GM12891 (cell line): ENCODE measurements at regions not wholly inside any gene's neighbourhood (a gene's known extent, or its start where the extent isn't known, plus 50 kb on each side); places are given as distances from the start of the nearest gene placed in this dataset.

Source experiments
- PAX5 ChIP-seq: IDR thresholded peaks from 2 replicates; pipeline ENCODE4 v1.6.1; 2011; ENCODE audit warnings: low read length, moderate library complexity, mild to moderate bottlenecking; ENCODE audit not compliant: insufficient read depth, severe bottlenecking
- POLR2A ChIP-seq: IDR thresholded peaks from 2 replicates; pipeline ENCODE4 v1.6.1; 2011; ENCODE audit warnings: low read depth, low read length, control low read depth
- POLR2AphosphoS5 ChIP-seq: IDR thresholded peaks from 2 replicates; pipeline ENCODE4 v1.6.1; 2011; ENCODE audit warnings: low read depth, low read length, control low read depth
- SPI1 ChIP-seq: IDR thresholded peaks from 2 replicates; pipeline ENCODE4 v1.6.1; 2011; ENCODE audit warnings: low read depth, low read length, control low read depth
- TAF1 ChIP-seq: IDR thresholded peaks from 2 replicates; pipeline ENCODE4 v1.6.1; 2011; ENCODE audit warnings: low read depth, low read length, control low read depth

- TF ChIP-seq POLR2A, result no peak
- TF ChIP-seq POLR2AphosphoS5, result no peak
- TF ChIP-seq TAF1, result no peak
- no peak for TF ChIP-seq PAX5
- no peak for TF ChIP-seq SPI1
Measured at GRCh38 chrX:52270453-52271116, 85.9 kb downstream of the MAGED4 start.
